HTR-8/SVneo (cell line): ENCODE measurements at regions not wholly inside any gene's neighbourhood (a gene's known extent, or its start where the extent isn't known, plus 50 kb on each side); places are given as distances from the start of the nearest gene placed in this dataset.
A peak's percentile ranks its signal among the peaks of the same experiment; 100 is the strongest.
"Not testable (repeated sequence)": the region's sequence is repeated elsewhere in the genome, so short reads cannot be mapped to it uniquely, and the experiment has no call there.

Source experiments
- DNase-seq: peaks from one replicate; pipeline ENCODE4 v3.0.0; 2011; ENCODE audit warnings: low spot score, mixed read lengths; ENCODE audit not compliant: insufficient read length
- FAIRE-seq: peaks from 2 replicates; lab custom pipeline; 2011; peaks lifted over from hg19 to GRCh38; lab: Jason Lieb, UNC

GRCh38 chr6:139973669-139974344 lies 599.4 kb upstream of the CITED2 start:
- FAIRE-seq (peak; percentile 33), DNase-seq (no peak)

- FAIRE-seq (no peak), DNase-seq (no peak)
Measured at GRCh38 chr6:139972116-139972515, 597.7 kb upstream of the CITED2 start.

- DNase-seq (no peak), FAIRE-seq (no peak)
Measured at GRCh38 chr6:139970591-139970991, 596.1 kb upstream of the CITED2 start.

- no peak for FAIRE-seq
- no peak for DNase-seq
Measured at GRCh38 chr6:139967497-139967896, 593.0 kb upstream of the CITED2 start.

- FAIRE-seq, result no peak
- no peak for DNase-seq
Measured at GRCh38 chr6:139965393-139965792, 590.9 kb upstream of the CITED2 start.

- DNase-seq (no peak), FAIRE-seq (no peak)
Measured at GRCh38 chr6:139964737-139965136, 590.3 kb upstream of the CITED2 start.

GRCh38 chr6:139962654-139963347 lies 588.4 kb upstream of the CITED2 start:
- DNase-seq, result no peak
- FAIRE-seq, result no peak

- no peak for FAIRE-seq
- DNase-seq, result no peak
Measured at GRCh38 chr6:139961190-139961589, 586.7 kb upstream of the CITED2 start.

- FAIRE-seq (no peak), DNase-seq (no peak)
Measured at GRCh38 chr6:139960671-139961070, 586.2 kb upstream of the CITED2 start.

- FAIRE-seq (no peak), DNase-seq (no peak)
Measured at GRCh38 chr6:139955366-139956155, 581.1 kb upstream of the CITED2 start.

GRCh38 chr6:139954463-139955071 lies 580.1 kb upstream of the CITED2 start:
- FAIRE-seq (no peak), DNase-seq (no peak)

GRCh38 chr6:139953780-139954179 lies 579.3 kb upstream of the CITED2 start:
- not testable (repeated sequence) for FAIRE-seq

GRCh38 chr6:139951172-139951571 lies 576.7 kb upstream of the CITED2 start:
- no peak for FAIRE-seq
- DNase-seq, result no peak

More at GRCh38 chr6:139953780-139954179, 579.3 kb upstream of the CITED2 start:
- not testable (repeated sequence) for DNase-seq

- FAIRE-seq (no peak), DNase-seq (no peak)
Measured at GRCh38 chr6:139944976-139945375, 570.5 kb upstream of the CITED2 start.

- DNase-seq, result no peak
- no peak for FAIRE-seq
Measured at GRCh38 chr6:139944131-139944530, 569.7 kb upstream of the CITED2 start.

- FAIRE-seq, result no peak
- peak; percentile 64 for DNase-seq
Measured at GRCh38 chr6:139943391-139943790, 568.9 kb upstream of the CITED2 start.

GRCh38 chr6:139942331-139942730 lies 567.9 kb upstream of the CITED2 start:
- DNase-seq (no peak), FAIRE-seq (no peak)

GRCh38 chr6:139941826-139942225 lies 567.4 kb upstream of the CITED2 start:
- DNase-seq, result no peak
- FAIRE-seq, result no peak

GRCh38 chr6:139940741-139941729 lies 566.6 kb upstream of the CITED2 start:
- FAIRE-seq, result no peak
- no peak for DNase-seq
